ENCODE measurements at regions not wholly inside any gene's neighbourhood (a gene's known extent, or its start where the extent isn't known, plus 50 kb on each side); places are given as distances from the start of the nearest gene placed in this dataset.
A peak's percentile ranks its signal among the peaks of the same experiment; 100 is the strongest.

- DNase-seq, result no peak
These were observed 82.4 kb upstream of the MBNL2 start for GRCh38 chr13:97139691-97140090.

GRCh38 chr13:97140131-97140530, 82.0 kb upstream of the MBNL2 start:
- DNase-seq, result no peak

- no peak for DNase-seq
These were observed 81.5 kb upstream of the MBNL2 start for GRCh38 chr13:97140611-97141010.

- no peak for DNase-seq
These were observed 81.0 kb upstream of the MBNL2 start for GRCh38 chr13:97141097-97141496.

- DNase-seq, result peak; percentile 20
These were observed 80.5 kb upstream of the MBNL2 start for GRCh38 chr13:97141564-97142005.

GRCh38 chr13:97142452-97142851, 79.7 kb upstream of the MBNL2 start:
- DNase-seq, result no peak

- no peak for DNase-seq
These were observed 77.1 kb upstream of the MBNL2 start for GRCh38 chr13:97145057-97145456.

- no peak for DNase-seq
These were observed 73.2 kb upstream of the MBNL2 start for GRCh38 chr13:97148894-97149293.

GRCh38 chr13:97160421-97160820, 61.7 kb upstream of the MBNL2 start:
- DNase-seq, result no peak

GRCh38 chr13:97161582-97162231, 60.4 kb upstream of the MBNL2 start:
- DNase-seq, result no peak

- DNase-seq, result no peak
These were observed 56.4 kb upstream of the MBNL2 start for GRCh38 chr13:97165502-97166425.

GRCh38 chr13:97171136-97171535, 51.0 kb upstream of the MBNL2 start:
- no peak for DNase-seq

Measured in NCI-H1436 treated with DMSO at 0.1 percent for 48 hours (cell line).